ENCODE measurements at regions not wholly inside any gene's neighbourhood (a gene's known extent, or its start where the extent isn't known, plus 50 kb on each side); places are given as distances from the start of the nearest gene placed in this dataset.

DNA sequence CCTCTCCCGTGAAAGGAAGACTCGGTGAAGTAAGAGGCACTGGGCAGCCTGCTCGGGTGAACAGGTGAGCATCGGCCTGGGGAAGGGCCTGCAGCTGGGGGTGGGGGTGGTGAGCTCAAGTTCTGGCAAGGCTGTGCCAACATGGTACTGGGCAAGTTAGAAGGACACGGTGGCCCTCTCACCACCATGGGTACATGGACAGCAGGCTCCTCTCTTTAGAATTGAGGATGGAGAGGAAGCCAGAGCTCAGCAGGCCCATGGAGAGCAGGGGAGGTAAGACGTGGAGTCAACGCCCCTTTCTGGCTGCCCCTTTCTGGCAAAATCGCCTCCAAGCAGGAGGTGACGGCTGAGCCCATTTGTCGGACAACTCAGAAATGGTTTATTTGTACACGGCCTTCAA is 135.6 kb downstream of the ANKRD60 start:
- H3K36me3 ChIP-seq (ENCODE audit: insufficient read depth), result no peaks in the 10 kb centered on the region
- Mint-ChIP-seq H3K4me3 (no peak overlapping the region), H3K27ac (no peak overlapping the region), H3K4me1 (no peaks in the 10 kb centered on the region), H3K36me3 (ENCODE audit: low read depth) (no peaks in the 10 kb centered on the region), H3K9me3 (peaks cover 2% of the 10 kb centered on the region; the same call in 1 of the 3 replicates), H3K27me3 (ENCODE audit: insufficient read depth, low read depth, poor library complexity) (peaks cover 5% of the 10 kb centered on the region)
- H3K27me3 ChIP-seq (ENCODE audit: insufficient read depth), result no peaks in the 10 kb centered on the region
- DNase-seq (ENCODE audit: low spot score), result no peak
- no peaks in the 10 kb centered on the region for H3K9me2 ChIP-seq (ENCODE audit: insufficient read depth)
- no peaks in the 10 kb centered on the region for H3F3A ChIP-seq (replicated peaks; ENCODE audit: low read depth)
- H4K20me1 ChIP-seq (replicated peaks; ENCODE audit: insufficient read depth), result no peaks in the 10 kb centered on the region
- H3K4me2 ChIP-seq, result no peak overlapping the region
- H3K4me1 ChIP-seq (ENCODE audit: insufficient read depth), result no peaks in the 10 kb centered on the region
- H2AFZ ChIP-seq, result no peak overlapping the region
- TF ChIP-seq, protein P1, sequence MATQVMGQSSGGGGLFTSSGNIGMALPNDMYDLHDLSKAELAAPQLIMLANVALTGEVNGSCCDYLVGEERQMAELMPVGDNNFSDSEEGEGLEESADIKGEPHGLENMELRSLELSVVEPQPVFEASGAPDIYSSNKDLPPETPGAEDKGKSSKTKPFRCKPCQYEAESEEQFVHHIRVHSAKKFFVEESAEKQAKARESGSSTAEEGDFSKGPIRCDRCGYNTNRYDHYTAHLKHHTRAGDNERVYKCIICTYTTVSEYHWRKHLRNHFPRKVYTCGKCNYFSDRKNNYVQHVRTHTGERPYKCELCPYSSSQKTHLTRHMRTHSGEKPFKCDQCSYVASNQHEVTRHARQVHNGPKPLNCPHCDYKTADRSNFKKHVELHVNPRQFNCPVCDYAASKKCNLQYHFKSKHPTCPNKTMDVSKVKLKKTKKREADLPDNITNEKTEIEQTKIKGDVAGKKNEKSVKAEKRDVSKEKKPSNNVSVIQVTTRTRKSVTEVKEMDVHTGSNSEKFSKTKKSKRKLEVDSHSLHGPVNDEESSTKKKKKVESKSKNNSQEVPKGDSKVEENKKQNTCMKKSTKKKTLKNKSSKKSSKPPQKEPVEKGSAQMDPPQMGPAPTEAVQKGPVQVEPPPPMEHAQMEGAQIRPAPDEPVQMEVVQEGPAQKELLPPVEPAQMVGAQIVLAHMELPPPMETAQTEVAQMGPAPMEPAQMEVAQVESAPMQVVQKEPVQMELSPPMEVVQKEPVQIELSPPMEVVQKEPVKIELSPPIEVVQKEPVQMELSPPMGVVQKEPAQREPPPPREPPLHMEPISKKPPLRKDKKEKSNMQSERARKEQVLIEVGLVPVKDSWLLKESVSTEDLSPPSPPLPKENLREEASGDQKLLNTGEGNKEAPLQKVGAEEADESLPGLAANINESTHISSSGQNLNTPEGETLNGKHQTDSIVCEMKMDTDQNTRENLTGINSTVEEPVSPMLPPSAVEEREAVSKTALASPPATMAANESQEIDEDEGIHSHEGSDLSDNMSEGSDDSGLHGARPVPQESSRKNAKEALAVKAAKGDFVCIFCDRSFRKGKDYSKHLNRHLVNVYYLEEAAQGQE (IDR thresholded peaks at IDR 0.05; ENCODE audit: unreplicated experiment), result no peak
- no peak for TF ChIP-seq JUNB (IDR thresholded peaks at IDR 0.05; ENCODE audit: unreplicated experiment)
- no peak for TF ChIP-seq POLR2AphosphoS5 (IDR thresholded peaks at IDR 0.05; ENCODE audit: low read depth)
- TF ChIP-seq ZNF114 (CRISPR knock-in tag; IDR thresholded peaks at IDR 0.05), result no peak
- TF ChIP-seq, protein P2, sequence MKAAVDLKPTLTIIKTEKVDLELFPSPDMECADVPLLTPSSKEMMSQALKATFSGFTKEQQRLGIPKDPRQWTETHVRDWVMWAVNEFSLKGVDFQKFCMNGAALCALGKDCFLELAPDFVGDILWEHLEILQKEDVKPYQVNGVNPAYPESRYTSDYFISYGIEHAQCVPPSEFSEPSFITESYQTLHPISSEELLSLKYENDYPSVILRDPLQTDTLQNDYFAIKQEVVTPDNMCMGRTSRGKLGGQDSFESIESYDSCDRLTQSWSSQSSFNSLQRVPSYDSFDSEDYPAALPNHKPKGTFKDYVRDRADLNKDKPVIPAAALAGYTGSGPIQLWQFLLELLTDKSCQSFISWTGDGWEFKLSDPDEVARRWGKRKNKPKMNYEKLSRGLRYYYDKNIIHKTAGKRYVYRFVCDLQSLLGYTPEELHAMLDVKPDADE (IDR thresholded peaks at IDR 0.05), result no peak
- TF ChIP-seq EZH2phosphoT487 (IDR thresholded peaks at IDR 0.05; ENCODE audit: unreplicated experiment), result no peak
- TF ChIP-seq EZH2 (IDR thresholded peaks at IDR 0.05; ENCODE audit: low read depth, unreplicated experiment), result no peak
- TF ChIP-seq, protein P3, sequence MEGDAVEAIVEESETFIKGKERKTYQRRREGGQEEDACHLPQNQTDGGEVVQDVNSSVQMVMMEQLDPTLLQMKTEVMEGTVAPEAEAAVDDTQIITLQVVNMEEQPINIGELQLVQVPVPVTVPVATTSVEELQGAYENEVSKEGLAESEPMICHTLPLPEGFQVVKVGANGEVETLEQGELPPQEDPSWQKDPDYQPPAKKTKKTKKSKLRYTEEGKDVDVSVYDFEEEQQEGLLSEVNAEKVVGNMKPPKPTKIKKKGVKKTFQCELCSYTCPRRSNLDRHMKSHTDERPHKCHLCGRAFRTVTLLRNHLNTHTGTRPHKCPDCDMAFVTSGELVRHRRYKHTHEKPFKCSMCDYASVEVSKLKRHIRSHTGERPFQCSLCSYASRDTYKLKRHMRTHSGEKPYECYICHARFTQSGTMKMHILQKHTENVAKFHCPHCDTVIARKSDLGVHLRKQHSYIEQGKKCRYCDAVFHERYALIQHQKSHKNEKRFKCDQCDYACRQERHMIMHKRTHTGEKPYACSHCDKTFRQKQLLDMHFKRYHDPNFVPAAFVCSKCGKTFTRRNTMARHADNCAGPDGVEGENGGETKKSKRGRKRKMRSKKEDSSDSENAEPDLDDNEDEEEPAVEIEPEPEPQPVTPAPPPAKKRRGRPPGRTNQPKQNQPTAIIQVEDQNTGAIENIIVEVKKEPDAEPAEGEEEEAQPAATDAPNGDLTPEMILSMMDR (conservative IDR thresholded peaks at IDR 0.05; ENCODE audit: low read depth in 2 of 2), result no peak
- TF ChIP-seq STAT1 (IDR thresholded peaks at IDR 0.05; ENCODE audit: unreplicated experiment), result no peak
- TF ChIP-seq CREB1 (CRISPR knock-in tag; IDR thresholded peaks at IDR 0.05; ENCODE audit: low read depth), result no peak
- no peak for TF ChIP-seq ZNF331 (CRISPR knock-in tag; IDR thresholded peaks at IDR 0.05; ENCODE audit: low read depth)
- no peak for TF ChIP-seq NANOG (IDR thresholded peaks at IDR 0.05; ENCODE audit: borderline replicate concordance)
- TF ChIP-seq, protein P4, sequence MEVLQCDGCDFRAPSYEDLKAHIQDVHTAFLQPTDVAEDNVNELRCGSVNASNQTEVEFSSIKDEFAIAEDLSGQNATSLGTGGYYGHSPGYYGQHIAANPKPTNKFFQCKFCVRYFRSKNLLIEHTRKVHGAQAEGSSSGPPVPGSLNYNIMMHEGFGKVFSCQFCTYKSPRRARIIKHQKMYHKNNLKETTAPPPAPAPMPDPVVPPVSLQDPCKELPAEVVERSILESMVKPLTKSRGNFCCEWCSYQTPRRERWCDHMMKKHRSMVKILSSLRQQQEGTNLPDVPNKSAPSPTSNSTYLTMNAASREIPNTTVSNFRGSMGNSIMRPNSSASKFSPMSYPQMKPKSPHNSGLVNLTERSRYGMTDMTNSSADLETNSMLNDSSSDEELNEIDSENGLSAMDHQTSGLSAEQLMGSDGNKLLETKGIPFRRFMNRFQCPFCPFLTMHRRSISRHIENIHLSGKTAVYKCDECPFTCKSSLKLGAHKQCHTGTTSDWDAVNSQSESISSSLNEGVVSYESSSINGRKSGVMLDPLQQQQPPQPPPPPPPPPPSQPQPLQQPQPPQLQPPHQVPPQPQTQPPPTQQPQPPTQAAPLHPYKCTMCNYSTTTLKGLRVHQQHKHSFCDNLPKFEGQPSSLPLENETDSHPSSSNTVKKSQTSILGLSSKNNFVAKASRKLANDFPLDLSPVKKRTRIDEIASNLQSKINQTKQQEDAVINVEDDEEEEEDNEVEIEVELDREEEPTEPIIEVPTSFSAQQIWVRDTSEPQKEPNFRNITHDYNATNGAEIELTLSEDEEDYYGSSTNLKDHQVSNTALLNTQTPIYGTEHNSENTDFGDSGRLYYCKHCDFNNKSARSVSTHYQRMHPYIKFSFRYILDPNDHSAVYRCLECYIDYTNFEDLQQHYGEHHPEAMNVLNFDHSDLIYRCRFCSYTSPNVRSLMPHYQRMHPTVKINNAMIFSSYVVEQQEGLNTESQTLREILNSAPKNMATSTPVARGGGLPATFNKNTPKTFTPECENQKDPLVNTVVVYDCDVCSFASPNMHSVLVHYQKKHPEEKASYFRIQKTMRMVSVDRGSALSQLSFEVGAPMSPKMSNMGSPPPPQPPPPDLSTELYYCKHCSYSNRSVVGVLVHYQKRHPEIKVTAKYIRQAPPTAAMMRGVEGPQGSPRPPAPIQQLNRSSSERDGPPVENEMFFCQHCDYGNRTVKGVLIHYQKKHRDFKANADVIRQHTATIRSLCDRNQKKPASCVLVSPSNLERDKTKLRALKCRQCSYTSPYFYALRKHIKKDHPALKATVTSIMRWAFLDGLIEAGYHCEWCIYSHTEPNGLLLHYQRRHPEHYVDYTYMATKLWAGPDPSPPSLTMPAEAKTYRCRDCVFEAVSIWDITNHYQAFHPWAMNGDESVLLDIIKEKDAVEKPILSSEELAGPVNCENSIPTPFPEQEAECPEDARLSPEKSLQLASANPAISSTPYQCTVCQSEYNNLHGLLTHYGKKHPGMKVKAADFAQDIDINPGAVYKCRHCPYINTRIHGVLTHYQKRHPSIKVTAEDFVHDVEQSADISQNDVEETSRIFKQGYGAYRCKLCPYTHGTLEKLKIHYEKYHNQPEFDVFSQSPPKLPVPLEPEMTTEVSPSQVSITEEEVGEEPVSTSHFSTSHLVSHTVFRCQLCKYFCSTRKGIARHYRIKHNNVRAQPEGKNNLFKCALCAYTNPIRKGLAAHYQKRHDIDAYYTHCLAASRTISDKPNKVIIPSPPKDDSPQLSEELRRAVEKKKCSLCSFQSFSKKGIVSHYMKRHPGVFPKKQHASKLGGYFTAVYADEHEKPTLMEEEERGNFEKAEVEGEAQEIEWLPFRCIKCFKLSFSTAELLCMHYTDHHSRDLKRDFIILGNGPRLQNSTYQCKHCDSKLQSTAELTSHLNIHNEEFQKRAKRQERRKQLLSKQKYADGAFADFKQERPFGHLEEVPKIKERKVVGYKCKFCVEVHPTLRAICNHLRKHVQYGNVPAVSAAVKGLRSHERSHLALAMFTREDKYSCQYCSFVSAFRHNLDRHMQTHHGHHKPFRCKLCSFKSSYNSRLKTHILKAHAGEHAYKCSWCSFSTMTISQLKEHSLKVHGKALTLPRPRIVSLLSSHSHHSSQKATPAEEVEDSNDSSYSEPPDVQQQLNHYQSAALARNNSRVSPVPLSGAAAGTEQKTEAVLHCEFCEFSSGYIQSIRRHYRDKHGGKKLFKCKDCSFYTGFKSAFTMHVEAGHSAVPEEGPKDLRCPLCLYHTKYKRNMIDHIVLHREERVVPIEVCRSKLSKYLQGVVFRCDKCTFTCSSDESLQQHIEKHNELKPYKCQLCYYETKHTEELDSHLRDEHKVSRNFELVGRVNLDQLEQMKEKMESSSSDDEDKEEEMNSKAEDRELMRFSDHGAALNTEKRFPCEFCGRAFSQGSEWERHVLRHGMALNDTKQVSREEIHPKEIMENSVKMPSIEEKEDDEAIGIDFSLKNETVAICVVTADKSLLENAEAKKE (CRISPR knock-in tag; IDR thresholded peaks at IDR 0.05), result no peak
- no peaks in the 10 kb centered on the region for H3K79me2 ChIP-seq (replicated peaks; ENCODE audit: insufficient read depth)
- no peak for ATAC-seq
- H3K4me3 ChIP-seq, result no peak overlapping the region
- H3K27ac ChIP-seq (ENCODE audit: low read depth), result no peak overlapping the region
